Lower lobe of right lung (tissue), 2 donors: ENCODE measurements at regions not wholly inside any gene's neighbourhood (a gene's known extent, or its start where the extent isn't known, plus 50 kb on each side); places are given as distances from the start of the nearest gene placed in this dataset.

Experiments used
- ATAC-seq, 2 donors: fragments of 200-7000 bp; cut with Tn5 transposase; one replicate each; pipeline ENCODE4 v1.9.1; 2020 to 2022; ENCODE audit warnings: mild to moderate bottlenecking in 2 of 2, moderate library complexity in 2 of 2
- DNase-seq: peaks from one replicate; pipeline ENCODE4 v3.0.0-alpha.2; 2020
- H3K27ac ChIP-seq: fragments of 200-600 bp; one replicate; pipeline ENCODE4 v1.8.0; 2022
- H3K27me3 ChIP-seq: fragments of 200-600 bp; one replicate; pipeline ENCODE4 v1.8.0; 2022; ENCODE audit warnings: low read depth
- H3K36me3 ChIP-seq: fragments of 200-600 bp; one replicate; pipeline ENCODE4 v1.8.0; 2022; ENCODE audit warnings: mild to moderate bottlenecking
- H3K4me1 ChIP-seq: fragments of 200-600 bp; one replicate; pipeline ENCODE4 v1.8.0; 2022
- H3K4me3 ChIP-seq: fragments of 200-600 bp; one replicate; pipeline ENCODE4 v1.8.0; 2022; ENCODE audit warnings: mild to moderate bottlenecking
- H3K9me3 ChIP-seq: fragments of 200-600 bp; one replicate; pipeline ENCODE4 v1.8.0; 2022
- CTCF ChIP-seq: fragments of 200-600 bp; IDR thresholded peaks from one replicate; pipeline ENCODE4 v1.8.0; 2022; ENCODE audit warnings: antibody characterized with exemption, mild to moderate bottlenecking
- intact Hi-C: fragments of 100-400 bp; cut with DNase I; formaldehyde crosslinking; loops from one replicate; pipeline ENCODE4 v1.11.0; 2022
- donor health status: DM: no; HTN: yes; CAD: no; lungs with severe emphysema.

- H3K4me3 ChIP-seq: no peak overlapping the region
- intact Hi-C loops: no loop called here
- no peaks in the 10 kb centered on the region for H3K4me1 ChIP-seq
- ATAC-seq (no peak), DNase-seq (no peak)
- no peaks in the 10 kb centered on the region for H3K27me3 ChIP-seq
- no peak for TF ChIP-seq CTCF
- H3K36me3 ChIP-seq: no peaks in the 10 kb centered on the region
- H3K9me3 ChIP-seq: no peaks in the 10 kb centered on the region
- H3K27ac ChIP-seq: no peak overlapping the region
These were observed 342.1 kb downstream of the SEMA3D start for GRCh38 chr7:84844771-84845170.

GRCh38 chr7:84841809-84842208 lies 345.0 kb downstream of the SEMA3D start:
- H3K36me3 ChIP-seq: no peaks in the 10 kb centered on the region
- no peak for ATAC-seq
- intact Hi-C loops: no loop called here
- no peak for TF ChIP-seq CTCF
- H3K9me3 ChIP-seq: no peaks in the 10 kb centered on the region
- no peak overlapping the region for H3K4me3 ChIP-seq
- DNase-seq: no peak
- H3K27ac ChIP-seq: no peak overlapping the region
- no peaks in the 10 kb centered on the region for H3K4me1 ChIP-seq
- H3K27me3 ChIP-seq: no peaks in the 10 kb centered on the region

GRCh38 chr7:84838857-84839256 lies 348.0 kb downstream of the SEMA3D start:
- no peaks in the 10 kb centered on the region for H3K4me1 ChIP-seq
- no peaks in the 10 kb centered on the region for H3K27me3 ChIP-seq
- DNase-seq: no peak
- ATAC-seq: no peak
- no peaks in the 10 kb centered on the region for H3K9me3 ChIP-seq
- no peak overlapping the region for H3K27ac ChIP-seq
- no peak for TF ChIP-seq CTCF
- H3K4me3 ChIP-seq: no peak overlapping the region
- H3K36me3 ChIP-seq: no peaks in the 10 kb centered on the region
- intact Hi-C loops: no loop called here

GRCh38 chr7:84837405-84837804 lies 349.5 kb downstream of the SEMA3D start:
- H3K4me3 ChIP-seq: no peak overlapping the region
- H3K9me3 ChIP-seq: no peaks in the 10 kb centered on the region
- H3K4me1 ChIP-seq: no peaks in the 10 kb centered on the region
- no peaks in the 10 kb centered on the region for H3K36me3 ChIP-seq
- H3K27me3 ChIP-seq: no peaks in the 10 kb centered on the region
- H3K27ac ChIP-seq: no peak overlapping the region
- ATAC-seq (no peak), DNase-seq (no peak)
- intact Hi-C loops: no loop called here
- no peak for TF ChIP-seq CTCF

GRCh38 chr7:84829719-84830118 lies 357.1 kb downstream of the SEMA3D start:
- Histone ChIP-seq H3K4me3 (no peak overlapping the region), H3K4me1 (no peaks in the 10 kb centered on the region), H3K36me3 (no peaks in the 10 kb centered on the region), H3K27me3 (no peaks in the 10 kb centered on the region), H3K27ac (no peak overlapping the region), H3K9me3 (no peaks in the 10 kb centered on the region)
- TF ChIP-seq CTCF: no peak
- DNase-seq (no peak), ATAC-seq (no peak)
- intact Hi-C loops: no loop called here

GRCh38 chr7:84824057-84824651 lies 362.7 kb downstream of the SEMA3D start:
- H3K27ac ChIP-seq: no peak overlapping the region
- H3K4me3 ChIP-seq: no peak overlapping the region
- TF ChIP-seq CTCF: no peak
- no peaks in the 10 kb centered on the region for H3K4me1 ChIP-seq
- H3K27me3 ChIP-seq: no peaks in the 10 kb centered on the region
- no peaks in the 10 kb centered on the region for H3K36me3 ChIP-seq
- intact Hi-C loops: no loop called here
- H3K9me3 ChIP-seq: no peaks in the 10 kb centered on the region
- no peak for ATAC-seq
- DNase-seq: no peak
